HepG2 (cell line): ENCODE measurements at regions not wholly inside any gene's neighbourhood (a gene's known extent, or its start where the extent isn't known, plus 50 kb on each side); places are given as distances from the start of the nearest gene placed in this dataset.

ENCODE experiments used
- ATAC-seq: fragments of 200-7000 bp; cut with Tn5 transposase; 3 replicates; pipeline ENCODE4 v1.9.1; 2020; ENCODE audit warnings: mild to moderate bottlenecking, moderate library complexity
- BruUV-seq: library from RNA; stranded (reverse); fragments of 400-500 nt; replicated peaks from 2 replicates; lab custom pipeline; 2021; lab: Mats Ljungman, UMichigan
- CTCF ChIA-PET: fragments of 300-600 bp; formaldehyde crosslinking; extraction: SDS; loops from one replicate; lab custom pipeline; 2021; ENCODE audit warnings: low total read pairs, inconsistent platforms, low intra/inter-chr PET ratio; lab: Yijun Ruan, JAX
- POLR2A ChIA-PET: fragments of 350-600 bp; sonication (Branson Sonifier 250); formaldehyde crosslinking; loops from one replicate; lab custom pipeline; 2020; ENCODE audit warnings: antibody characterized with exemption, inconsistent platforms; lab: Yijun Ruan, JAX
- DNase-seq: peaks from one replicate; pipeline ENCODE4 v3.0.0-alpha.2; 2015; ENCODE audit warnings: low spot score
- FAIRE-seq: peaks from 3 replicates; lab custom pipeline; 2011; peaks lifted over from hg19 to GRCh38; lab: Jason Lieb, UNC
- H2AFZ ChIP-seq: one replicate; pipeline ENCODE4 v1.6.1; 2011; ENCODE audit warnings: low read length, inconsistent platforms
- H3K27ac ChIP-seq: fragments of 300-600 bp; 3 replicates; pipeline ENCODE4 v1.8.0; 2011; ENCODE audit warnings: mixed run types, mild to moderate bottlenecking, mixed read lengths, low read length, inconsistent platforms; ENCODE audit not compliant: insufficient read depth; ENCODE audit errors: extremely low read length
- H3K27me3 ChIP-seq, 2 experiments: fragments of 200-600 bp in 1 of 2; 2 replicates in 1 of 2; 3 replicates in 1 of 2; pipeline versions ENCODE4 v1.6.0 to v1.8.0; 2011; ENCODE audit warnings: low read length in 2 of 2, mild to moderate bottlenecking in 2 of 2, moderate library complexity in 2 of 2, inconsistent platforms in 1 of 2; ENCODE audit not compliant: insufficient read depth in 2 of 2, control insufficient read depth in 1 of 2
- H3K36me3 ChIP-seq, 2 experiments: fragments of 200-600 bp in 1 of 2; replicated peaks in 1 of 2; 2 replicates in 1 of 2; 3 replicates in 1 of 2; pipeline versions ENCODE4 v1.5.1 to v1.8.0; 2011; ENCODE audit warnings: low read length in 2 of 2, inconsistent platforms in 1 of 2; ENCODE audit not compliant: insufficient read depth in 2 of 2, control insufficient read depth in 1 of 2
- H3K4me1 ChIP-seq: 2 replicates; pipeline ENCODE4 v1.5.1; 2012; ENCODE audit warnings: low read length, inconsistent platforms; ENCODE audit not compliant: insufficient read depth
- H3K4me2 ChIP-seq: 2 replicates; pipeline ENCODE4 v1.6.0; 2011; ENCODE audit warnings: low read depth, low read length, inconsistent platforms
- H3K4me3 ChIP-seq, 3 experiments: fragments of 200-600 bp in 1 of 3; sonication (generic), shearing (Covaris generic) in 1 of 3; replicated peaks in 1 of 3; 2 replicates each; pipeline ENCODE4 v1.5.1; 2011 to 2016; ENCODE audit warnings: low read length in 3 of 3, inconsistent platforms in 2 of 3, low read depth in 2 of 3, mild to moderate bottlenecking in 2 of 3, control low read depth in 1 of 3, mixed read lengths in 1 of 3; ENCODE audit not compliant: insufficient read depth in 1 of 3
- H3K79me2 ChIP-seq: one replicate; pipeline ENCODE4 v1.6.1; 2011; ENCODE audit warnings: low read length, inconsistent platforms; ENCODE audit not compliant: insufficient read depth
- H3K9ac ChIP-seq: 2 replicates; pipeline ENCODE4 v1.6.0; 2011; ENCODE audit warnings: mild to moderate bottlenecking, low read depth, low read length, inconsistent platforms; ENCODE audit not compliant: insufficient read depth
- H3K9me3 ChIP-seq: 2 replicates; pipeline ENCODE4 v1.5.1; 2012; ENCODE audit warnings: mild to moderate bottlenecking, low read length
- H4K20me1 ChIP-seq: 2 replicates; pipeline ENCODE4 v1.6.0; 2011; ENCODE audit warnings: inconsistent platforms, mild to moderate bottlenecking, low read length, moderate library complexity; ENCODE audit not compliant: insufficient read depth
- AFF4 ChIP-seq: sonication (generic); formaldehyde crosslinking; IDR thresholded peaks from 2 replicates; pipeline ENCODE4 v1.4.0; 2020; ENCODE audit warnings: missing genetic modification reagents
- FLYWCH1 ChIP-seq: sonication (generic); formaldehyde crosslinking; IDR thresholded peaks from 2 replicates; pipeline ENCODE4 v1.8.1; 2023; ENCODE audit warnings: mild to moderate bottlenecking, missing genetic modification reagents
- GPN1 ChIP-seq: sonication (generic); formaldehyde crosslinking; IDR thresholded peaks from 2 replicates; pipeline ENCODE4 v1.5.1; 2020; ENCODE audit warnings: missing genetic modification reagents, borderline replicate concordance
- HCFC1 ChIP-seq: fragments of 150-350 bp; IDR thresholded peaks from 2 replicates; pipeline ENCODE4 v1.6.1; 2014; ENCODE audit warnings: low read depth, low read length
- NFATC3 ChIP-seq: sonication (generic); formaldehyde crosslinking; IDR thresholded peaks from 2 replicates; pipeline ENCODE4 v1.5.1; 2020; ENCODE audit warnings: mild to moderate bottlenecking, missing genetic modification reagents
- PPARG ChIP-seq: conservative IDR thresholded peaks from 2 replicates; pipeline ENCODE4 v1.6.1; 2016; ENCODE audit warnings: missing biosample characterization, missing genetic modification reagents
- USF2 ChIP-seq, 2 experiments: sonication (generic) in 1 of 2; formaldehyde crosslinking in 1 of 2; IDR thresholded peaks; 2 replicates each; pipeline versions ENCODE4 v1.5.1 to v1.6.1; 2011 to 2020; ENCODE audit warnings: borderline replicate concordance in 1 of 2, low read depth in 1 of 2, low read length in 1 of 2, mild to moderate bottlenecking in 1 of 2, missing genetic modification reagents in 1 of 2, moderate library complexity in 1 of 2
- ZFP36L2 ChIP-seq: sonication (generic); formaldehyde crosslinking; IDR thresholded peaks from 2 replicates; pipeline ENCODE4 v1.4.0; 2020; ENCODE audit warnings: missing genetic modification reagents
- ZNF431 ChIP-seq: sonication (generic); formaldehyde crosslinking; IDR thresholded peaks from 2 replicates; pipeline ENCODE4 v1.9.0; 2022; ENCODE audit warnings: missing genetic modification reagents, low read depth, mild to moderate bottlenecking, borderline replicate concordance
- ZNF546 ChIP-seq: sonication (generic); formaldehyde crosslinking; conservative IDR thresholded peaks from 2 replicates; pipeline ENCODE4 v1.8.1; 2023; ENCODE audit warnings: mild to moderate bottlenecking, missing genetic modification reagents
- ZNF747 ChIP-seq: sonication (generic); formaldehyde crosslinking; IDR thresholded peaks from 2 replicates; pipeline ENCODE4 v1.8.1; 2023; ENCODE audit warnings: missing genetic modification reagents, mild to moderate bottlenecking, borderline replicate concordance
- ZNF776 ChIP-seq: sonication (generic); formaldehyde crosslinking; IDR thresholded peaks from 2 replicates; pipeline ENCODE4 v1.4.0; 2020; ENCODE audit warnings: mild to moderate bottlenecking, missing genetic modification reagents
- ZNF781 ChIP-seq: sonication (generic); formaldehyde crosslinking; IDR thresholded peaks from 2 replicates; pipeline ENCODE4 v1.5.1; 2020; ENCODE audit warnings: borderline replicate concordance, mild to moderate bottlenecking, missing genetic modification reagents; ENCODE audit errors: not compliant biosample characterization
- ZNF800 ChIP-seq: sonication (generic); formaldehyde crosslinking; IDR thresholded peaks from 2 replicates; pipeline ENCODE4 v1.4.0; 2020; ENCODE audit warnings: missing genetic modification reagents
- WGBS: methylation state at CpG from one replicate; pipeline ENCODE4 v1.1.6; 2017; ENCODE audit warnings: low lambda C conversion rate; 5-methylcytosine and 5-hydroxymethylcytosine counted together
- in situ Hi-C: cut with HindIII; loops from 2 replicates; pipeline ENCODE4 v1.10.0; 2017; ENCODE audit warnings: low pct_unique_long_range_greater_than_20kb; ENCODE audit not compliant: extremely low pct_ligation_motif_present
- intact Hi-C: fragments of 100-400 bp; cut with micrococcal nuclease; formaldehyde crosslinking; loops from one replicate; pipeline ENCODE4 v1.10.0; 2022; ENCODE audit not compliant: unreplicated experiment

- TF ChIP-seq NFATC3 (CRISPR knock-in tag) (no peak), ZNF546 (CRISPR knock-in tag) (no peak), PPARG (CRISPR knock-in tag) (no peak), USF2 (IDR thresholded peaks at IDR 0.05; ENCODE audit: low read depth, low read length) (no peak), USF2 (CRISPR knock-in tag; IDR thresholded peaks at IDR 0.05; ENCODE audit: borderline replicate concordance) (no peak), ZNF800 (CRISPR knock-in tag) (no peak), AFF4 (CRISPR knock-in tag) (no peak), ZFP36L2 (CRISPR knock-in tag) (no peak), FLYWCH1 (no peak), ZNF431 (CRISPR knock-in tag) (no peak), HCFC1 (no peak), ZNF747 (CRISPR knock-in tag) (no peak), ZNF781 (CRISPR knock-in tag) (no peak), GPN1 (CRISPR knock-in tag) (no peak), ZNF776 (no peak)
- TF ChIP-seq, all 625 proteins: peak for 0
- Histone ChIP-seq H3K79me2 (no peaks in the 10 kb centered on the region), H3K4me3 (no peak overlapping the region), H4K20me1 (no peaks in the 10 kb centered on the region), H2AFZ (no peak overlapping the region), H3K4me1 (no peaks in the 10 kb centered on the region), H3K9ac (no peak overlapping the region), H3K27me3 (peaks cover 2 to 48% of the 10 kb centered on the region in 2 experiments), H3K9me3 (no peaks in the 10 kb centered on the region), H3K27ac (no peak overlapping the region), H3K36me3 (no peaks in the 10 kb centered on the region), H3K4me2 (no peak overlapping the region)
- WGBS, result 0% methylated on average over 5 of the region's 6 CpGs
- FAIRE-seq (no peak), DNase-seq (no peak), ATAC-seq (no peak)
- in situ Hi-C loops, result no loop called here
- POLR2A ChIA-PET, result no interaction called here
- CTCF ChIA-PET, result no interaction called here
- intact Hi-C loops, result no loop called here
- no TSS peak for BruUV-seq
Observed at GRCh38 chr15:93417156-93417555, 328.1 kb upstream of the RGMA start.
